ENCODE measurements at regions not wholly inside any gene's neighbourhood (a gene's known extent, or its start where the extent isn't known, plus 50 kb on each side); places are given as distances from the start of the nearest gene placed in this dataset.

DNA sequence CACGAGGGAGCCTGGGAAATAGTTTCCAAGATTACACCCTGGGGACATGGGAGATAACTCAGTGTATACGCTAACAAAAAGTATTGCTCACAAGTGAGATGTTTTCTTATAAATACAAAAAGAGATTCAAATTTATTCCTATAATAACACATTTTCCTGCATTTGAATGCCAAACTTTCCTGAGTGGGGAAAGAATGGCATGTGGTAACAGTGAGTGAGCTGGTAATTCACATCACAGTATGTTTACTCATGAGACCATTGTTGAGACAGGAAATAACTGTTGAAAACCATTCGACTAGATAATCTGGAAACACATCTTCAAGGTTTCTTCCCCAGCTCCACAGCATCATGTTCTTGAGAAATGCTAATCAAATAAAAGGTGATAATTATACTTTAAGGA is 109.1 kb downstream of the TASL start:
- intact Hi-C loops (cut with micrococcal nuclease; ENCODE audit: unreplicated experiment) = loop anchor here (5.0 kb wide), 1 partner anchor 156 kb away; no protein-coding TSS in a partner anchor
- BruUV-seq (replicated peaks) = no TSS peak
- TF ChIP-seq, protein P1, sequence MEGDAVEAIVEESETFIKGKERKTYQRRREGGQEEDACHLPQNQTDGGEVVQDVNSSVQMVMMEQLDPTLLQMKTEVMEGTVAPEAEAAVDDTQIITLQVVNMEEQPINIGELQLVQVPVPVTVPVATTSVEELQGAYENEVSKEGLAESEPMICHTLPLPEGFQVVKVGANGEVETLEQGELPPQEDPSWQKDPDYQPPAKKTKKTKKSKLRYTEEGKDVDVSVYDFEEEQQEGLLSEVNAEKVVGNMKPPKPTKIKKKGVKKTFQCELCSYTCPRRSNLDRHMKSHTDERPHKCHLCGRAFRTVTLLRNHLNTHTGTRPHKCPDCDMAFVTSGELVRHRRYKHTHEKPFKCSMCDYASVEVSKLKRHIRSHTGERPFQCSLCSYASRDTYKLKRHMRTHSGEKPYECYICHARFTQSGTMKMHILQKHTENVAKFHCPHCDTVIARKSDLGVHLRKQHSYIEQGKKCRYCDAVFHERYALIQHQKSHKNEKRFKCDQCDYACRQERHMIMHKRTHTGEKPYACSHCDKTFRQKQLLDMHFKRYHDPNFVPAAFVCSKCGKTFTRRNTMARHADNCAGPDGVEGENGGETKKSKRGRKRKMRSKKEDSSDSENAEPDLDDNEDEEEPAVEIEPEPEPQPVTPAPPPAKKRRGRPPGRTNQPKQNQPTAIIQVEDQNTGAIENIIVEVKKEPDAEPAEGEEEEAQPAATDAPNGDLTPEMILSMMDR (conservative IDR thresholded peaks at IDR 0.05; ENCODE audit: low read depth, low read length) = no peak
- no peak for TF ChIP-seq EZH2 (IDR thresholded peaks at IDR 0.05; ENCODE audit: borderline replicate concordance, low read depth, low read length, poor library complexity, severe bottlenecking)
- H3K4me1 ChIP-seq (ENCODE audit: insufficient read depth, low read length, poor library complexity, severe bottlenecking) = peaks cover 19% of the 10 kb centered on the region
- H3K27ac ChIP-seq (ENCODE audit: low read depth, low read length, poor library complexity, severe bottlenecking) = peak overlapping the region; percentile 53
- H3K27me3 ChIP-seq (replicated peaks; ENCODE audit: insufficient read depth, low read depth, low read length, poor library complexity) = no peaks in the 10 kb centered on the region
- CTCF ChIA-PET = no interaction called here
- POLR2A ChIA-PET (ENCODE audit: low non-redundant PET) = interaction anchor here (0.6 kb wide), 1 partner anchor 269 kb away, joined by 3 read pairs; no protein-coding TSS in a partner anchor
- H3K36me3 ChIP-seq (ENCODE audit: insufficient read depth, low read length, poor library complexity, severe bottlenecking) = no peaks in the 10 kb centered on the region
- DNase-seq (ENCODE audit: low spot score) = peak; percentile 85
- H3K4me3 ChIP-seq (ENCODE audit: low read depth, low read length, poor library complexity, severe bottlenecking) = no peak overlapping the region
- H3K9me3 ChIP-seq (ENCODE audit: low read depth, low read length, poor library complexity, severe bottlenecking) = no peaks in the 10 kb centered on the region
